Stimulated activated CD4-positive, alpha-beta T cell treated with anti-CD3 and anti-CD28 coated beads, TNF-alpha, amount 100 ng/mL, for 48 hours (primary cell): ENCODE measurements at regions not wholly inside any gene's neighbourhood (a gene's known extent, or its start where the extent isn't known, plus 50 kb on each side); places are given as distances from the start of the nearest gene placed in this dataset.

ENCODE experiments used
- DNase-seq, 3 donors: peaks; one replicate each; pipeline ENCODE4 v3.0.0-alpha.2; 2020; ENCODE audit warnings: low read depth in 3 of 3

- DNase-seq, result no peak
These were observed 53.3 kb downstream of the BLID start for GRCh38 chr11:122062763-122063162.

GRCh38 chr11:122059565-122059964, 56.5 kb downstream of the BLID start:
- DNase-seq, result no peak

DNA sequence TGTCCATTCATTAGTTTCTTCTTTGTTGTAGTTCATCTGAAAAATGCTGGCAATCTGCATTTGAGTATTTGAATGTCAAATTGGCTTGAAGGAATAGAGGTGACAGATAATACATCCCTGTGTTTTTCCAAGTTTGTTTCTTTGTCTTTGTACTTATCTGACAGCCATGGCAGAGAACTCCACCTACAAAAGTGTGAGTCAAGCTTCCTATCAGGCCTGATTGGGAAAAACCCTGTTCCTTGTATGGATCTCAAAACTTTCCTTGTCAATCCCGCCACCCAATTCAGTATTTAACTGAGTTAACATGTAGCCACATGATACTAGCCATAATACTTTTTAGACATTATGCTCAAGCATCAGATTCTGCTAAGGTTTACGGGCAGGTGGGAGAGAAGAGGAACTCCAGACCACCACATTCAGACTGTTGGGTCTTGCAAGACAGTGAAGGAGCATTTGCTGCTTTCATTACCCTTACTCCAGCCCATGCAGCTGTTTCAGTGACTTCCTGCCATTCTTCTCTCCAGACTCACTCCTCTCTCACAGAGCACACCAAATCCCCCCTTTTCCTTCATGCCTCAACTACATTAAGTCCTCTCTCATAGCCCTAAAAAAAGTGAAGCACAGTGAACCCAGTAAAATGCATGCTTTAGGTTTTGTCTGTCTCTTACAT, 65.9 kb downstream of the BLID start:
- no peak for DNase-seq

GRCh38 chr11:122048401-122048800, 67.6 kb downstream of the BLID start:
- DNase-seq, result no peak

DNA sequence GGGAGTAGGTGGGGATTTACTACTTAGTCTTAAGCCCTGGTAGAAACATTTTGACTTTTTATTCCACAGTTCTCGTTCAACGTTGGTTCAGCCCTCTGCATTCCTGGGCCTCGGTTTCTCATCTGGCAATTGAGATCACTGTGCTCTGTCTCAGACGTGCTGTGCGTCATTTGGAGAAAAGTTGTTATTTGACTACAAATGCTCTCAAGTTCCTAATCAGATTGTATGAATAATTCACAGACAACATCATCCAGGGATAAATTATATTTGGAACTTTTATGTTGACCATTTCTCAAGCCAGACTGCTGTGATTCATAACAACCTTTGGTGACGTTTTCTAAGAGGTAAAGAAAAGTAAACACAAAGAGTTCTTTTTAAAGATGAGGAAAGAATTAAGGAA, 69.2 kb downstream of the BLID start:
- DNase-seq, result no peak

DNA sequence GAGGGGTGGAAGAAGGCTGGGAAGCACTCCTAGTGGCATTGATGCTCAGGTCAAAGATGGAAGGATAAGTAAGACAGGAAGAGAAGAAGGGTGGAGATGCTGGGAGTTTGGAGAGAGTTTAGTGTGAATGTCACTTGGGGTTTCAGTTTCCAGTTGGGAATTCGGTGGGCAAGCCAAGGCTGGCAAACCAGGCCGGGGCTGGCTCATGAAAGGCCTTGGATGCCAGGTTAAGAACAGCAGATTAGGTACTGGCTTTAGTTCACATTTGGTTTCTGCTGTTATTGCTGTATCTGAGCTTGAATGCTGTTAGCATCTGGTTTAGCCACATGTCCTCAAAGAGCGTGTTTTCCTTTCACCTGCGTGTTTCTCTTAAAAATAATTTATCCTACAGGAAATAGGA, 69.6 kb downstream of the BLID start:
- DNase-seq, result no peak

GRCh38 chr11:122045181-122045586, 70.8 kb downstream of the BLID start:
- DNase-seq, result no peak

GRCh38 chr11:122044086-122044485, 71.9 kb downstream of the BLID start:
- DNase-seq, result no peak

- no peak for DNase-seq
These were observed 73.0 kb downstream of the BLID start for GRCh38 chr11:122042981-122043380.

DNA sequence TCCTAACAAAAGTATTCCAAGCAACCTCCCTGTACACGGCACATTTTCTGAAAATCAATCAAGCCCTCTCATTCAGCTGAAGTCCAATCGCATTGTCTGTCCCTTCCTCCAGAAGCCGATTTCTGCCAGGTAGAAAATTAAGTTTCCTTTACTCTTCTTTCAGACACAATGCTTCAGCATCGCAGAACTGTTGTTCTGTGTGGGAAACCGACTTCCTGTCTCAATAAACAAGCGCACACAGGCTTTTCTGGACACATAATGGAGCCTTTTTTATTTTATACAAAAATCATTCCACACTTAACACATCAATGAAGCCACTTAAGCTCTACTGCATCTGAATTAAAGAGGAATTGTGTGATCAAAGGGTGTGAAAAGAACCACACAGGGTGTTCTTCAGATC, 75.6 kb downstream of the BLID start:
- DNase-seq, result no peak

DNA sequence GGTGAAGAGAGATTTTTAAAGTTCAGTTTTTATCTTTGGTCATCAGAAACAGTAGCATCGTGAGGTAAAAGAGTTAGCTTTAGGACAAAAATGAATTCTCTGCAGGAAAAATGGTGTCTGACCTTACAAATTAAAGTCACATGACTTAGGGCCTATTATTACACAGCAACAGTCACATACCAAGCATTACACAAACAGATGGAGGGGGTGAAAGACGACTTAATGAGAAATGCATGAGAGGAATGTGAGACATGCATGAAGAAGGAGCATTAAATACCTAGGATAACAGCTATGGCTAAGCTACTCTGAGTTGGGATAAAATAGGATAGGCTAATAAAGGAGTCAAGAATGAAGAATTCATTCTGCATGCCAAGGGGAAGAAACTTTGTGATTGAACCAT, 77.5 kb downstream of the BLID start:
- no peak for DNase-seq

DNA sequence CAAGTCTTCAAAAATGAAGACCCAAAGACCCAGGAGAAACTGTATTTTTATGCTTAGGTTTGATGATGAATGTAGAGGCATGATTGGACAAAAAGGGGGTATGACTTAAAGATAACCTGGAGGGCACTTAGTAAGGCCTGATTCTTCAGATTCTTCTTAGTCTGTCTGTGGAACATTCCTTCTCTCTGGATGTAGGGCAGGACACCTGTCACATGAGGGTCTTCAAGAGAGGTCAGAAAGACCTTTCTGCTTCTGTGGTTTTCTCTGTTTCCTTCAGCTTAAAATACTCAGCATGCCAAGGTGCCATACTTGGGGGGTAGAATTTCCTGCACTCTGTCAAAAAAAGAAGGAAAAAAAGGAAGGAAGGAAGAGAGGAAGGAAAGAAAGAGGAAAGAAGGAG, 78.1 kb downstream of the BLID start:
- no peak for DNase-seq

DNA sequence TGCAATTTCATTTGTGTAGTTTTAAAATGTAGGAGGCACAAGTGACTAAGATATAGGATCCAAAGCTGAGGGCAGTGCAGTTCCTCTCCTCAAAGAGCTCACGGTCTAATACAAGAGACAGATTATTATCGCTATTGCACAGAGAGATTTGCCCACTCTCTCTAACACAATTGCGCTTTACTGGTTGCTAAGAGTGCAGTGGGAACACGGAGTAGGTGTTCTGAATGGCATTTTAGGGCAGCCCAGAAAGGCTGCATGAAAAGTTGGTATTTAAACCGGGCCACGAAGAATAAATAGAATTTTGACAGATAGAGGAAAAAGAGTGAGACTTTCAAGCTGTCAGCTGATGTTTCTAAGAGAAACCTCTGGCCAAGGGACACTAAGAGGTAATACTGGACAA, 79.5 kb downstream of the BLID start:
- no peak for DNase-seq

GRCh38 chr11:122036018-122036417, 80.0 kb downstream of the BLID start:
- no peak for DNase-seq

- DNase-seq, result no peak
These were observed 82.4 kb downstream of the BLID start for GRCh38 chr11:122033631-122034030.

- DNase-seq, result no peak
These were observed 82.8 kb downstream of the BLID start for GRCh38 chr11:122033193-122033592.

DNA sequence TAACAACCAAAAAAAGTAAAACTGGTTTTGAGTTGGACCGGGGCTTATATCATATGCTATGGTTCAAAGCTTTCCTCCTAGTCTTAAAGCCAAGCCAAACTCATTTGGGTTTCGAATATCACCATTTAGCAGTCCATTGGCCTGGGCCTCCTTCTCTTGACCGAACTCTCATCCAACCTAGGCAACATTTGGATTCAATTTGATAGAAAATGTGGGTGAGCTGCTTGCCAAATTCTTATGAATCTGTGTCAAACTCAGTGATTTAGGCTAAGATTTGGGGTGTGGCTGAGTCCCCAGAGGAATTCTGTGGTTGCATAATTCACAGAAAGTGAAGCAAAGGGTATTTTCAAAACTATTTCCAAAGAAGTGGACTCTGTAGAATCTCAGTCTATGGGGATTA, 83.7 kb downstream of the BLID start:
- no peak for DNase-seq

DNA sequence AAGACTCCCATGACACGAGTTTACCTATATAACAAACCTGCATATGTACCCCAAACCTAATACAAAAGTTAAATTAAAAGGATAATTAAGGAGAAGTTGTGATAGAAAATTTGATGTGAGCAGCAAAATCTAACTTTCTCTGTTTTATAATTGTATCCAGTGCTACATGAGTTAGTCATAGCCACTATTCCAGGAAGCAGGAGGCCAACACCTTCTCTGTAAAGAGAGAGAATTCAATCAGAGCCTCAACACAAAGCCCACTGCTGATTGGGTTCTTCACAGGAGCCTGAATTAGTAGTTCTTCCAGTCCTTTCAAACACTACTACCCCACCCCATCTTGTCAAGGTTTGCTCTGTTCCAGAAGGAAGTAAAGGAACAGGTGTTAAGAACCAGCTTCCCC, 84.2 kb downstream of the BLID start:
- DNase-seq, result no peak

DNA sequence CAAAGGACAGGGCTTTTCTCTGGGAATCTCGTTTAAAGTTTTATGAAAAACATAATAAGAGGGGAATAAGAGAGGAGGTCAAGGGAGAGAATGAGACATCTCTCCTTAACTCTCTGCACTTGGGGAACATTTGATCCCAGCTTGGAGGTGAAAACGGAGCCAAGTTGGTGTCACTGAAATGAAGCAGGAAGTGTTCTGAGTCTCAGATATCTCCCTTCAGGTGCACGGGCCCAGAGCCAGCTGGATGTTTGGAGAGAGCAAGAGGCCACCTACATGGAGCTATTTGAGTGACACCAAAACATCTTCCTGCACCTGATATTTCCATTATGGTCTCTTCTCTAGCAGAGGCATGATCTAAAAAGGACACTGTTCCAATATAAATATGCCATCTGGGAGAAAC, 85.7 kb downstream of the BLID start:
- DNase-seq, result no peak

GRCh38 chr11:122028545-122028944, 87.5 kb downstream of the BLID start:
- DNase-seq, result no peak

DNA sequence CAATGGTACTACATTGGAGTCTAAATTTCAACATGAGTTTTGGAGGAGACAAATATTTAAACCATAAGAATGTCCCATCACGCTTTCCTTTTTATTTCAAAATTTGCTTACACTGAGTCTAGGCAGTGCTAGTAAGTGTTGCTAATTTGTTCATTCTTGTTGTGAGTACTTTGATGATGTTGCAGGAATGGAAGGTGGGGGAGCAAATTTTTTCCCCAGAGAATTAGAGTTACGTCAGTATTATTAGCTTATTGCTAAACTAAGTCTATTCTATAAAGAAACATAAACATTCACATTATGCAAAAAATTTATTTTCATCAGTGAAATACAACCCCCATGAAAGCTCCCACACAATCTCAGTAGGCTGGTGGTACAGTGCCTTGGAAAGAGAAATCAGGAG, 88.0 kb downstream of the BLID start:
- DNase-seq, result no peak

DNA sequence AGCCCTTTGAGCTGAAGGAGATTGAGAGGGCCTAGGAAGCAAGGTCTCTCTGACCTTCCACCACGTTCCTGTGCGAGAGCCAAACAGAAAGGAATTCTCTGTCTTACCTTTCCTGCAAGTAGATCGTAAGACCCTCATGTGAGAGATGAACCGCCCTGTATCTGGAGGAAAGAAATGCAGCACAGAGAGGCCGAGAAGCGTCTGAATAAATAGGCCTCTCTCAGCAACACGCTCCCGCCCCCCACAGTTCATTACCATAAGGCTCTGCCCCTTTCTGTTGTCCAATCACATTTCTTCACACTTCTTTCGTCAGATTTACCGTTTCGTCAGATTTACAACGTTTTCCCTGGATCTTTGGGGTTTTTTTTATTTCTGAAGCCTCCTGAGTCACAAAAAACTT, 90.3 kb downstream of the BLID start:
- no peak for DNase-seq

- DNase-seq, result no peak
These were observed 91.7 kb downstream of the BLID start for GRCh38 chr11:122024278-122024677.

DNA sequence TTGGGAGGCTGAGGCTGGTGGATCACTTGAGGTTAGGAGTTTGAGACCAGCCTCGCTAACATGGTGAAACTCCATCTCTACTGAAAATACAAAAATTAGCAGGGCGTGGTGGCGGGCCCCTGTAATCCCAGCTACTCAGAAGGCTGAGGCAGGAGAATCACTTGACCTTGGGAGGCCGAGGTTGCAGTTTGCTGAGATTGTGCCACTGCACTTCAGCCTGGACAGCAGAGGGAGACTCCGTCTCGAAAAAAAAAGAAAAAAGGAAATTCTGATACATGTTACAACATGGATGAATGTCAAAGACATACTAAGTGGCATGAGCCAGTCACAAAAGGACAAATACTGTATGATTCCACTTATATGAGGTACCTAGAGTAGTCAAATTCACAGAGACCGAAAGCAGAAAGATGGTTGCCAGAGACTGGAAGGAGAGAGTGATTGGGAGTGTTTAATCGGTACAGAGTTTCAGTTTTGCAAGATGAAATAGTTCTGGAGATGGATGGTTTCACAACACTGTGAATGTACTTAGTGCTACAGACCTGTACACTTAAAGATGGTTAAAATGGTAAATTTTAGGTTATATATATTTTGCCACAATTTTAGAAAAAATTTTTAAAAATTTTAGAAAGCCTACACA, 92.3 kb downstream of the BLID start:
- no peak for DNase-seq
